GM12878 (cell line): ENCODE measurements at regions not wholly inside any gene's neighbourhood (a gene's known extent, or its start where the extent isn't known, plus 50 kb on each side); places are given as distances from the start of the nearest gene placed in this dataset.

Experiments
- ATAC-seq: fragments of 200-7000 bp; cut with Tn5 transposase; 3 replicates; pipeline ENCODE4 v1.9.1; 2020; ENCODE audit warnings: mild to moderate bottlenecking, moderate library complexity
- BruUV-seq: library from RNA; stranded (reverse); fragments of 400-500 nt; replicated peaks from 2 replicates; lab custom pipeline; 2021; lab: Mats Ljungman, UMichigan
- CTCF ChIA-PET: fragments of 300-600 bp; sonication (Branson Sonifier 250); formaldehyde crosslinking; extraction: SDS; loops from one replicate; lab custom pipeline; 2021; ENCODE audit warnings: inconsistent platforms; lab: Yijun Ruan, JAX
- POLR2A ChIA-PET: fragments of 350-600 bp; formaldehyde crosslinking; extraction: SDS; loops from one replicate; lab custom pipeline; 2021; ENCODE audit warnings: inconsistent platforms; lab: Charles Lee
- RAD21 ChIA-PET: fragments of 300-600 bp; sonication (Branson Sonifier 250); formaldehyde crosslinking; loops from one replicate; lab custom pipeline; 2023; ENCODE audit warnings: antibody characterized with exemption; ENCODE audit not compliant: unreplicated experiment; lab: Charles Lee
- SMC1A ChIA-PET: fragments of 300-600 bp; sonication (Branson Sonifier 250); formaldehyde crosslinking; loops from one replicate; lab custom pipeline; 2023; ENCODE audit not compliant: unreplicated experiment, uncharacterized antibody; lab: Charles Lee
- DNase-seq: peaks from one replicate; pipeline ENCODE4 v3.0.0-alpha.2; 2011; ENCODE audit warnings: low read depth, low spot score
- FAIRE-seq: peaks from 3 replicates; lab custom pipeline; 2011; peaks lifted over from hg19 to GRCh38; lab: Jason Lieb, UNC
- H2AFZ ChIP-seq: 2 replicates; pipeline ENCODE4 v1.6.0; 2011; ENCODE audit warnings: low read depth, low read length, control low read depth; ENCODE audit not compliant: control insufficient read depth
- H3K27ac ChIP-seq: 2 replicates; pipeline ENCODE4 v1.5.1; 2011; ENCODE audit warnings: control low read depth; ENCODE audit not compliant: control insufficient read depth, insufficient read depth
- H3K27me3 ChIP-seq, 2 experiments: replicated peaks in 1 of 2; 2 replicates each; pipeline versions ENCODE4 v1.6.0 to v1.6.1; 2011; ENCODE audit warnings: low read length in 1 of 2; ENCODE audit not compliant: control insufficient read depth in 2 of 2, insufficient read depth in 2 of 2
- H3K36me3 ChIP-seq, 2 experiments: 2 replicates each; pipeline ENCODE4 v1.5.1; 2011; ENCODE audit warnings: low read length in 1 of 2; ENCODE audit not compliant: control insufficient read depth in 2 of 2, insufficient read depth in 2 of 2
- H3K4me1 ChIP-seq: 2 replicates; pipeline ENCODE4 v1.6.1; 2011; ENCODE audit warnings: mild to moderate bottlenecking, low read length, moderate library complexity, mixed read lengths; ENCODE audit not compliant: control insufficient read depth, insufficient read depth
- H3K4me2 ChIP-seq: 2 replicates; pipeline ENCODE4 v1.6.0; 2011; ENCODE audit warnings: control low read depth; ENCODE audit not compliant: control insufficient read depth, insufficient read depth
- H3K4me3 ChIP-seq: fragments of 200-600 bp; sonication (generic); 2 replicates; pipeline ENCODE4 v1.5.1; 2016
- H3K79me2 ChIP-seq: 2 replicates; pipeline ENCODE4 v1.6.0; 2011; ENCODE audit warnings: low read length; ENCODE audit not compliant: control insufficient read depth, insufficient read depth
- H3K9ac ChIP-seq: 2 replicates; pipeline ENCODE4 v1.8.0; 2011; ENCODE audit warnings: low read length, control low read depth, mixed read lengths; ENCODE audit not compliant: control insufficient read depth, insufficient read depth
- H3K9me3 ChIP-seq: replicated peaks from 3 replicates; pipeline ENCODE4 v1.5.1; 2011; ENCODE audit warnings: mild to moderate bottlenecking, low read length; ENCODE audit not compliant: control insufficient read depth, insufficient read depth
- H4K20me1 ChIP-seq: 2 replicates; pipeline ENCODE4 v1.6.0; 2011; ENCODE audit not compliant: control insufficient read depth, insufficient read depth
- ATF7 ChIP-seq: fragments of 450-650 bp; IDR thresholded peaks from 2 replicates; pipeline ENCODE4 v1.6.1; 2016; ENCODE audit warnings: low read depth, mild to moderate bottlenecking
- BACH1 ChIP-seq: fragments of 450-650 bp; IDR thresholded peaks from 2 replicates; pipeline ENCODE4 v1.6.1; 2017; ENCODE audit warnings: mild to moderate bottlenecking, borderline replicate concordance
- BCL3 ChIP-seq: IDR thresholded peaks from 2 replicates; pipeline ENCODE4 v1.6.1; 2011; ENCODE audit warnings: borderline replicate concordance, low read depth, mild to moderate bottlenecking, moderate library complexity, low read length; ENCODE audit not compliant: insufficient read depth, poor library complexity, severe bottlenecking
- BRCA1 ChIP-seq: IDR thresholded peaks from 2 replicates; pipeline ENCODE4 v1.6.1; 2011; ENCODE audit warnings: low read depth, low read length, improper control_type of control experiment
- HSF1 ChIP-seq: fragments of 150-350 bp; IDR thresholded peaks from 2 replicates; pipeline ENCODE4 v1.6.1; 2014; ENCODE audit warnings: mild to moderate bottlenecking, low read depth, low read length
- LARP7 ChIP-seq: fragments of 450-650 bp; IDR thresholded peaks from 2 replicates; pipeline ENCODE4 v1.6.1; 2017; ENCODE audit warnings: mild to moderate bottlenecking
- NBN ChIP-seq: fragments of 450-650 bp; IDR thresholded peaks from 2 replicates; pipeline ENCODE4 v1.6.1; 2016
- NFXL1 ChIP-seq: fragments of 450-650 bp; IDR thresholded peaks from 2 replicates; pipeline ENCODE4 v1.6.1; 2017; ENCODE audit warnings: antibody characterized with exemption, mild to moderate bottlenecking, borderline replicate concordance
- RAD51 ChIP-seq: fragments of 450-650 bp; IDR thresholded peaks from 2 replicates; pipeline ENCODE4 v1.6.1; 2016; ENCODE audit warnings: moderate library complexity, mild to moderate bottlenecking, inconsistent platforms
- RB1 ChIP-seq: fragments of 450-650 bp; formaldehyde crosslinking; IDR thresholded peaks from 2 replicates; pipeline ENCODE4 v1.6.1; 2017; ENCODE audit warnings: mild to moderate bottlenecking, borderline replicate concordance
- SRF ChIP-seq, 2 experiments: IDR thresholded peaks; 2 replicates each; pipeline ENCODE4 v1.6.1; 2011; ENCODE audit warnings: low read depth in 2 of 2, low read length in 2 of 2, mild to moderate bottlenecking in 1 of 2, moderate library complexity in 1 of 2
- TCF12 ChIP-seq: IDR thresholded peaks from 2 replicates; pipeline ENCODE4 v1.6.1; 2011; ENCODE audit warnings: low read depth, mild to moderate bottlenecking, low read length
- USF2 ChIP-seq: IDR thresholded peaks from 2 replicates; pipeline ENCODE4 v1.6.1; 2011; ENCODE audit warnings: low read depth, low read length, improper control_type of control experiment, borderline replicate concordance
- ZNF207 ChIP-seq: fragments of 450-650 bp; IDR thresholded peaks from 2 replicates; pipeline ENCODE4 v1.6.1; 2014; ENCODE audit warnings: antibody characterized with exemption, mild to moderate bottlenecking, borderline replicate concordance
- ZNF24 ChIP-seq: fragments of 450-650 bp; IDR thresholded peaks from 2 replicates; pipeline ENCODE4 v1.6.1; 2017; ENCODE audit warnings: antibody characterized with exemption, mild to moderate bottlenecking
- WGBS: methylation state at CpG from one replicate; pipeline ENCODE4 v1.1.6; 2016; ENCODE audit warnings: low lambda C conversion rate; ENCODE audit not compliant: insufficient replicate concordance, insufficient coverage; ENCODE audit errors: missing lambda C conversion rate; 5-methylcytosine and 5-hydroxymethylcytosine counted together
- in situ Hi-C: fragments of 300-500 bp; cut with MboI; formaldehyde crosslinking; loops from 9 replicates; pipeline ENCODE4 v1.14.3; 2018; ENCODE audit warnings: mixed read lengths
- intact Hi-C: fragments of 100-400 bp; cut with micrococcal nuclease; formaldehyde crosslinking; loops from one replicate; pipeline ENCODE4 v1.14.2; 2022; ENCODE audit not compliant: unreplicated experiment

- no peak overlapping the region for H3K4me2 ChIP-seq
- H3K9me3 ChIP-seq: no peaks in the 10 kb centered on the region; the same call in 2 of the 3 replicates
- ATAC-seq (no peak), FAIRE-seq (no peak), DNase-seq (no peak)
- ChIA-PET POLR2A (no interaction called here), CTCF (no interaction called here), SMC1A (no interaction called here), RAD21 (no interaction called here)
- H3K27ac ChIP-seq: no peak overlapping the region
- no peak overlapping the region for H2AFZ ChIP-seq
- H3K9ac ChIP-seq: no peak overlapping the region
- no peaks in the 10 kb centered on the region for H4K20me1 ChIP-seq
- BruUV-seq: no TSS peak
- no peaks in the 10 kb centered on the region for H3K36me3 ChIP-seq
- TF ChIP-seq BACH1 (no peak), NFXL1 (no peak), USF2 (no peak), BRCA1 (no peak), ATF7 (no peak), ZNF207 (no peak)
- H3K4me3 ChIP-seq: no peak overlapping the region
- no peaks in the 10 kb centered on the region for H3K27me3 ChIP-seq
- H3K4me1 ChIP-seq: no peaks in the 10 kb centered on the region
- intact Hi-C loops: no loop called here
- no peaks in the 10 kb centered on the region for H3K79me2 ChIP-seq
- 37% methylated on average over 16 of the region's 16 CpGs for WGBS
- in situ Hi-C loops: no loop called here
These were observed 552.8 kb downstream of the BRD1 start for GRCh38 chr22:49274754-49275380.

- ChIA-PET SMC1A (no interaction called here), POLR2A (no interaction called here), RAD21 (no interaction called here), CTCF (no interaction called here)
- Histone ChIP-seq H3K9me3 (no peaks in the 10 kb centered on the region; the same call in 2 of the 3 replicates), H3K36me3 (no peaks in the 10 kb centered on the region), H3K4me1 (no peaks in the 10 kb centered on the region), H3K27me3 (no peaks in the 10 kb centered on the region), H3K27ac (no peak overlapping the region), H3K4me3 (no peak overlapping the region), H3K79me2 (no peaks in the 10 kb centered on the region), H4K20me1 (no peaks in the 10 kb centered on the region), H3K4me2 (no peak overlapping the region), H2AFZ (no peak overlapping the region), H3K9ac (no peak overlapping the region)
- ATAC-seq (no peak), DNase-seq (no peak), FAIRE-seq (no peak)
- intact Hi-C loops: no loop called here
- in situ Hi-C loops: no loop called here
- BruUV-seq: no TSS peak
- 30% methylated on average over 17 of the region's 17 CpGs for WGBS
- TF ChIP-seq RB1: no peak
- no peak for TF ChIP-seq SRF (IDR thresholded peaks at IDR 0.05; ENCODE audit: low read depth in 2 of 2, low read length in 2 of 2)
- TF ChIP-seq RAD51: no peak
- no peak for TF ChIP-seq NFXL1
- no peak for TF ChIP-seq TCF12
- no peak for TF ChIP-seq BCL3
- no peak for TF ChIP-seq HSF1
- no peak for TF ChIP-seq NBN
- TF ChIP-seq ZNF24: no peak
- no peak for TF ChIP-seq LARP7
These were observed 555.0 kb downstream of the BRD1 start for GRCh38 chr22:49272546-49273125.
